ENCODE measurements at regions not wholly inside any gene's neighbourhood (a gene's known extent, or its start where the extent isn't known, plus 50 kb on each side); places are given as distances from the start of the nearest gene placed in this dataset.

GRCh38 chr4:158991534-158992155 is 111.2 kb upstream of the RAPGEF2 start:
- no peak overlapping the region for H3K27ac ChIP-seq
- no peaks in the 10 kb centered on the region for H3K9me2 ChIP-seq (replicated peaks; ENCODE audit: insufficient read depth)
- no peaks in the 10 kb centered on the region for H4K20me1 ChIP-seq (ENCODE audit: insufficient read depth, poor library complexity, severe bottlenecking)
- no peaks in the 10 kb centered on the region for H3K9me3 ChIP-seq (ENCODE audit: low read depth)
- no peak overlapping the region for H2AFZ ChIP-seq
- no peak overlapping the region for H3K4me3 ChIP-seq
- H3K4me2 ChIP-seq = no peak overlapping the region
- no peaks in the 10 kb centered on the region for H3K79me2 ChIP-seq
- no peak for DNase-seq (ENCODE audit: low spot score)
- H3K27me3 ChIP-seq = no peaks in the 10 kb centered on the region
- H3K4me1 ChIP-seq (ENCODE audit: insufficient read depth) = no peaks in the 10 kb centered on the region
- 84% methylated on average over 5 of the region's 5 CpGs for WGBS (ENCODE audit: low lambda C conversion rate, missing lambda C conversion rate)
- no peaks in the 10 kb centered on the region for H3K36me3 ChIP-seq (replicated peaks; ENCODE audit: insufficient read depth, low read depth)
- TF ChIP-seq EZH2phosphoT487 (IDR thresholded peaks at IDR 0.05; ENCODE audit: low read depth, severe bottlenecking, unreplicated experiment) (no peak), EZH2 (IDR thresholded peaks at IDR 0.05; ENCODE audit: borderline replicate concordance) (no peak), CTCF (IDR thresholded peaks at IDR 0.05; ENCODE audit: poor library complexity) (no peak)

- Histone ChIP-seq H3K9me3 (ENCODE audit: low read depth) (no peaks in the 10 kb centered on the region), H3K36me3 (replicated peaks; ENCODE audit: insufficient read depth, low read depth) (no peaks in the 10 kb centered on the region), H3K4me2 (no peak overlapping the region), H3K4me1 (ENCODE audit: insufficient read depth) (no peaks in the 10 kb centered on the region), H2AFZ (no peak overlapping the region), H3K4me3 (no peak overlapping the region), H3K27me3 (no peaks in the 10 kb centered on the region), H3K79me2 (no peaks in the 10 kb centered on the region), H4K20me1 (ENCODE audit: insufficient read depth, poor library complexity, severe bottlenecking) (no peaks in the 10 kb centered on the region), H3K27ac (no peak overlapping the region), H3K9me2 (replicated peaks; ENCODE audit: insufficient read depth) (no peaks in the 10 kb centered on the region)
- 73% methylated on average over 2 of the region's 2 CpGs for WGBS (ENCODE audit: low lambda C conversion rate, missing lambda C conversion rate)
- TF ChIP-seq EZH2 (IDR thresholded peaks at IDR 0.05; ENCODE audit: borderline replicate concordance) = no peak
- no peak for TF ChIP-seq CTCF (IDR thresholded peaks at IDR 0.05; ENCODE audit: poor library complexity)
- no peak for TF ChIP-seq EZH2phosphoT487 (IDR thresholded peaks at IDR 0.05; ENCODE audit: low read depth, severe bottlenecking, unreplicated experiment)
- DNase-seq (ENCODE audit: low spot score) = no peak
These were observed 109.0 kb upstream of the RAPGEF2 start for GRCh38 chr4:158993891-158994290.

- Histone ChIP-seq H3K9me3 (ENCODE audit: low read depth) (no peaks in the 10 kb centered on the region), H3K4me3 (no peak overlapping the region), H4K20me1 (ENCODE audit: insufficient read depth, poor library complexity, severe bottlenecking) (no peaks in the 10 kb centered on the region), H3K27me3 (no peaks in the 10 kb centered on the region), H2AFZ (no peak overlapping the region), H3K27ac (no peak overlapping the region), H3K79me2 (no peaks in the 10 kb centered on the region), H3K9me2 (replicated peaks; ENCODE audit: insufficient read depth) (no peaks in the 10 kb centered on the region), H3K4me1 (ENCODE audit: insufficient read depth) (no peaks in the 10 kb centered on the region), H3K4me2 (no peak overlapping the region), H3K36me3 (replicated peaks; ENCODE audit: insufficient read depth, low read depth) (no peaks in the 10 kb centered on the region)
- 59% methylated on average over 2 of the region's 2 CpGs for WGBS (ENCODE audit: low lambda C conversion rate, missing lambda C conversion rate)
- TF ChIP-seq CTCF (IDR thresholded peaks at IDR 0.05; ENCODE audit: poor library complexity) = no peak
- TF ChIP-seq EZH2phosphoT487 (IDR thresholded peaks at IDR 0.05; ENCODE audit: low read depth, severe bottlenecking, unreplicated experiment) = no peak
- no peak for TF ChIP-seq EZH2 (IDR thresholded peaks at IDR 0.05; ENCODE audit: borderline replicate concordance)
- no peak for DNase-seq (ENCODE audit: low spot score)
These were observed 107.8 kb upstream of the RAPGEF2 start for GRCh38 chr4:158995040-158995439.
